Fibroblast of mammary gland (primary cell): ENCODE measurements at regions not wholly inside any gene's neighbourhood (a gene's known extent, or its start where the extent isn't known, plus 50 kb on each side); places are given as distances from the start of the nearest gene placed in this dataset.

Experiments
- DNase-seq: peaks from one replicate; pipeline ENCODE4 v3.0.0-alpha.2; 2010; ENCODE audit warnings: low read depth
- H3K4me3 ChIP-seq: 2 replicates; pipeline ENCODE4 v1.5.1; 2011; ENCODE audit warnings: low read depth, mild to moderate bottlenecking, low read length, moderate library complexity; ENCODE audit not compliant: control insufficient read depth
- CTCF ChIP-seq: conservative IDR thresholded peaks from 2 replicates; pipeline ENCODE4 v1.5.1; 2011; ENCODE audit warnings: low read depth, low read length, inconsistent platforms; ENCODE audit not compliant: control insufficient read depth, insufficient read depth

GRCh38 chr5:2921651-2922050 lies 170.2 kb upstream of the IRX2 start:
- TF ChIP-seq CTCF = no peak
- DNase-seq = no peak
- H3K4me3 ChIP-seq = no peak overlapping the region

GRCh38 chr5:2921176-2921575 lies 169.7 kb upstream of the IRX2 start:
- H3K4me3 ChIP-seq = no peak overlapping the region
- no peak for DNase-seq
- TF ChIP-seq CTCF = no peak

GRCh38 chr5:2920312-2920711 lies 168.8 kb upstream of the IRX2 start:
- TF ChIP-seq CTCF = no peak
- no peak for DNase-seq
- H3K4me3 ChIP-seq = no peak overlapping the region

- no peak for DNase-seq
- no peak overlapping the region for H3K4me3 ChIP-seq
- no peak for TF ChIP-seq CTCF
Observed at GRCh38 chr5:2919310-2920018, 168.0 kb upstream of the IRX2 start.

- no peak for DNase-seq
- H3K4me3 ChIP-seq = no peak overlapping the region
- TF ChIP-seq CTCF = no peak
Observed at GRCh38 chr5:2917524-2917923, 166.0 kb upstream of the IRX2 start.

GRCh38 chr5:2917093-2917492 lies 165.6 kb upstream of the IRX2 start:
- no peak overlapping the region for H3K4me3 ChIP-seq
- DNase-seq = no peak
- TF ChIP-seq CTCF = no peak
